Right atrium auricular region (tissue), 2 donors: ENCODE measurements at regions not wholly inside any gene's neighbourhood (a gene's known extent, or its start where the extent isn't known, plus 50 kb on each side); places are given as distances from the start of the nearest gene placed in this dataset.

Experiments used
- DNase-seq: peaks from one replicate; pipeline ENCODE4 v3.0.0-alpha.2; 2019; ENCODE audit warnings: low spot score
- H3K27ac ChIP-seq, 2 donors: fragments of 200-600 bp; sonication (generic); 1 replicate in 1 of 2; 2 replicates in 1 of 2; pipeline ENCODE4 v1.5.1; 2016 to 2019
- H3K27me3 ChIP-seq, 2 donors: fragments of 200-600 bp; sonication (generic); one replicate each; pipeline versions ENCODE4 v1.5.1 to v1.6.0; 2017 to 2019
- H3K36me3 ChIP-seq: fragments of 200-600 bp; sonication (generic); one replicate; pipeline ENCODE4 v1.5.1; 2016
- H3K4me1 ChIP-seq, 2 donors: fragments of 200-600 bp; sonication (generic); one replicate each; pipeline versions ENCODE4 v1.5.1 to v1.6.0; 2017 to 2019
- H3K4me3 ChIP-seq, 2 donors: fragments of 200-600 bp; sonication (generic); 1 replicate in 1 of 2; 2 replicates in 1 of 2; pipeline ENCODE4 v1.5.1; 2017 to 2019; ENCODE audit warnings: mild to moderate bottlenecking in 1 of 2, moderate library complexity in 1 of 2
- H3K9me3 ChIP-seq, 2 donors: fragments of 200-600 bp; sonication (generic); one replicate each; pipeline ENCODE4 v1.5.1; 2019
- TF ChIP-seq, protein P1 (sequence below), 2 donors: fragments of 200-600 bp; sonication (generic); IDR thresholded peaks; one replicate each; pipeline ENCODE4 v1.5.1; 2019; ENCODE audit warnings: antibody characterized with exemption in 2 of 2

DNA sequence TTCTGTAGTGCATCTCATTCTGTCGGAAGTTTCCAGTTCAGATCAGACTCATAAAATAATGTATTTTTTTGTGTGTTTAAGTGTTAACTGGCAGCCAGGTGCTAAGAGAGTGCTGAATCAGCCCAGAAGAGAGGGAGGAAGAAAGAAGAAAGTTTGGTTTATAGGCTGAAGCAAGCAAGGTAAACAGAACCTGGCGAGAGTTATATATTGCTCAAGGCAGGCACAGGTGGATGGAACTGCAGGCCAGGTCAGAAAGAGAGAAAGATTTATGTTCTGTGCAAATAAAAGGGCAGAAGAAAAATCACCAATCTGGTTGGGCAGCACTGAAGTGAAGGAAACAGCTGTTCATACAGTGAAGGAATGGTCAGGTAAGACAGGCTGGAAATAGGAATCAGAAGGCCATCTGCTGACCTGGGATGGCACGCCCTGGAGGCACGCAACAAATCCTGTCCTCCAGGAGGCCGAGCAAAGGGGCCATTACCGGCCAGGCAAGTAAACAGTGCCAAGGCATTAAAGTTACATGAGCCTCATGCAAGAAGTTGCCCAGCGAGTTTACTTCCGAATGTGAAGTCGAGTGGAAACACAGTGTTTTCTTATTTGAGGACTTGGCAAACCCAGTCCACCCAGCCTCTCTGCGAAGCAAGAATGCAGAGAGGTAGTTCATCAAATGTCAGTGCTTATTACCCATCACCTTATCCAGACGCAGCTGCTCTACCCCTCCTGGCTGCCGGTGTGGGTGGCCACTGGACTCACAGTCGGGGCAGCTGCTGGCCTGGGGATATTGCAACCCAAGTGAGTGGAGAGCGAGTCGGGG, 309.8 kb downstream of the VPS13C start:
- no peak for DNase-seq
- no peaks in the 10 kb centered on the region for H3K9me3 ChIP-seq
- no peak overlapping the region for H3K4me3 ChIP-seq
- no peak overlapping the region for H3K27ac ChIP-seq
- no peaks in the 10 kb centered on the region for H3K36me3 ChIP-seq
- TF ChIP-seq, protein P1, sequence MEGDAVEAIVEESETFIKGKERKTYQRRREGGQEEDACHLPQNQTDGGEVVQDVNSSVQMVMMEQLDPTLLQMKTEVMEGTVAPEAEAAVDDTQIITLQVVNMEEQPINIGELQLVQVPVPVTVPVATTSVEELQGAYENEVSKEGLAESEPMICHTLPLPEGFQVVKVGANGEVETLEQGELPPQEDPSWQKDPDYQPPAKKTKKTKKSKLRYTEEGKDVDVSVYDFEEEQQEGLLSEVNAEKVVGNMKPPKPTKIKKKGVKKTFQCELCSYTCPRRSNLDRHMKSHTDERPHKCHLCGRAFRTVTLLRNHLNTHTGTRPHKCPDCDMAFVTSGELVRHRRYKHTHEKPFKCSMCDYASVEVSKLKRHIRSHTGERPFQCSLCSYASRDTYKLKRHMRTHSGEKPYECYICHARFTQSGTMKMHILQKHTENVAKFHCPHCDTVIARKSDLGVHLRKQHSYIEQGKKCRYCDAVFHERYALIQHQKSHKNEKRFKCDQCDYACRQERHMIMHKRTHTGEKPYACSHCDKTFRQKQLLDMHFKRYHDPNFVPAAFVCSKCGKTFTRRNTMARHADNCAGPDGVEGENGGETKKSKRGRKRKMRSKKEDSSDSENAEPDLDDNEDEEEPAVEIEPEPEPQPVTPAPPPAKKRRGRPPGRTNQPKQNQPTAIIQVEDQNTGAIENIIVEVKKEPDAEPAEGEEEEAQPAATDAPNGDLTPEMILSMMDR (IDR thresholded peaks at IDR 0.05) = no peak
- H3K27me3 ChIP-seq = no peaks in the 10 kb centered on the region
- H3K4me1 ChIP-seq = no peaks in the 10 kb centered on the region

DNA sequence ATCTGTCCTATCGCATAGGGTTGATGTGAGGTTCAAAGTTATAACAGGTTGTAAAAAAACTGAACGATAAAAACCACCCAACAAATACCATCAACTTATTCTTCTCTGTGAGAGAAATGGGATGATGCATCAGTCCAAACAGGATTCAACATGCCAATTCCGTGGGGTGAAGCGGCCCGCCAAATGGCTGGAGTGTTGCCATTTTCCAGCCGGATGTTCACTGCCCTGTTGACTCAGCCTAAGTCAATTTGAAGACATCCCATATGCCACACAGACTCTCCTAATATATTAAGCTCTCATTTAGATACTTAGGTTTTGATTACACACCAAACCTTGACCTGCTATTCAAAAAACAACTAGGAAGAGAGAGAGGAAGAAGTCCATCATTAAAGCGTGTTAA, 311.1 kb downstream of the VPS13C start:
- DNase-seq = no peak
- no peak overlapping the region for H3K4me3 ChIP-seq
- no peaks in the 10 kb centered on the region for H3K4me1 ChIP-seq
- no peaks in the 10 kb centered on the region for H3K36me3 ChIP-seq
- no peak overlapping the region for H3K27ac ChIP-seq
- no peaks in the 10 kb centered on the region for H3K9me3 ChIP-seq
- no peaks in the 10 kb centered on the region for H3K27me3 ChIP-seq
- TF ChIP-seq, protein P1 (IDR thresholded peaks at IDR 0.05) = no peak

GRCh38 chr15:61748529-61748928, 311.7 kb downstream of the VPS13C start:
- Histone ChIP-seq H3K27ac (no peak overlapping the region), H3K4me1 (no peaks in the 10 kb centered on the region), H3K27me3 (no peaks in the 10 kb centered on the region), H3K9me3 (no peaks in the 10 kb centered on the region), H3K4me3 (no peak overlapping the region), H3K36me3 (no peaks in the 10 kb centered on the region)
- no peak for DNase-seq
- TF ChIP-seq, protein P1 (IDR thresholded peaks at IDR 0.05) = no peak

DNA sequence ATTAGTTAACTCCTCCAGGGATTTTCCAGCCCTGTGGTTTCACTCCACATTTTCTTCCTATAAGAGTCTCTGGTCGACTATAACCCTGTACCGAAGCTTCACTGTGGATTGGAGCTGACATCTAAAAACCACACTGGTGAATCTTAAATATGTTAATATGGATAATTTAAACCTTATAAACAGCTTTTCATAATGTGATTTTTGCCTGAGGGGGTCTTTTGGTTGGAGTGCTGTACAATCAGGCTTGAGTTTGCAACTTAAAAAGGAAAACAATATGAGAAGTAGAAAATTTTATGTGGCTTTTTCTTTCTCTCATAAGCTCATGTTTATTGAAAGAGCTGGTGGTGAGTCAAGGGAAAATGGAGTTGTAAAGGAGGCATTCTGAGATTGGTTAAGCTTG, 313.7 kb downstream of the VPS13C start:
- TF ChIP-seq, protein P1 (IDR thresholded peaks at IDR 0.05) = no peak
- Histone ChIP-seq H3K27ac (no peak overlapping the region), H3K4me1 (no peaks in the 10 kb centered on the region), H3K27me3 (no peaks in the 10 kb centered on the region), H3K9me3 (no peaks in the 10 kb centered on the region), H3K36me3 (no peaks in the 10 kb centered on the region), H3K4me3 (no peak overlapping the region)
- DNase-seq = no peak

DNA sequence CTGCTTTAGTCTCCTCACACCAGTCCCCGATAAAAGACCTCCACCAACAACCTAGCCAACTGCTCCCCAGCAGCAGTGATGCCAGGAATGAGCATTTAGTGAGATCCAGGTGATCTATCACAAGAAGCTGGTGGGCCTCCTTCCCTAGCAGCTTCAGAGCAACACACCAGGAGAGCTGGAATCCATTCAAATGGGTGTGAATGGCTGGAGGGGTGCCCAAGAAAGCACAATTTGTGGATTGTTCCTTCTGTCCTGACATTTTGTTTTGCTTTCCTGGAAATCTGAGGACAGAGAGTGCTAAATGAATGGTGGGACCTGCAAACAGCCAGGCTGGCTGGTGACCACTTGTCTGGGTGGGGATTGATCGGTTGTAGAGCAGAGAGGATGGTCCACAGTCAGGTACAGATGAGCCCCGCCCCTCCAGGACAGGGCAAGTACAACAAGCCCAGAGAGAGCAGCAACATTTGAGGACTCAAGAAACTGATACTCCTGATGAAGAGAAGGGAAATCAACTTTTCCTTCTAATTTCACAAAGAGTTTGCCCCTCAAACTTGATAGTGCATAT, 316.8 kb downstream of the VPS13C start:
- H3K9me3 ChIP-seq = peaks cover 0 to 6% of the 10 kb centered on the region in 2 donors
- no peak overlapping the region for H3K4me3 ChIP-seq
- H3K36me3 ChIP-seq = no peaks in the 10 kb centered on the region
- H3K4me1 ChIP-seq = no peaks in the 10 kb centered on the region
- DNase-seq = no peak
- H3K27me3 ChIP-seq = no peaks in the 10 kb centered on the region
- H3K27ac ChIP-seq = no peak overlapping the region
- TF ChIP-seq, protein P1 (IDR thresholded peaks at IDR 0.05) = no peak
